HFF-Myc (cell line): ENCODE measurements at regions not wholly inside any gene's neighbourhood (a gene's known extent, or its start where the extent isn't known, plus 50 kb on each side); places are given as distances from the start of the nearest gene placed in this dataset.

ENCODE experiments used
- DNase-seq: peaks from one replicate; pipeline ENCODE4 v3.0.0-alpha.2; 2011; ENCODE audit warnings: low read depth; ENCODE audit errors: extremely low read depth
- H3K4me3 ChIP-seq: replicated peaks from 2 replicates; pipeline ENCODE4 v1.5.1; 2011; ENCODE audit warnings: low read depth, mild to moderate bottlenecking, control low read depth, low read length
- TF ChIP-seq, protein P1 (sequence below): IDR thresholded peaks from 2 replicates; pipeline ENCODE4 v1.5.1; 2012; ENCODE audit warnings: mild to moderate bottlenecking, low read depth, low read length, control low read depth; ENCODE audit errors: missing control alignments

GRCh38 chr4:23015821-23016220 lies 323.1 kb downstream of the GBA3 start:
- no peak for DNase-seq
- TF ChIP-seq, protein P1, sequence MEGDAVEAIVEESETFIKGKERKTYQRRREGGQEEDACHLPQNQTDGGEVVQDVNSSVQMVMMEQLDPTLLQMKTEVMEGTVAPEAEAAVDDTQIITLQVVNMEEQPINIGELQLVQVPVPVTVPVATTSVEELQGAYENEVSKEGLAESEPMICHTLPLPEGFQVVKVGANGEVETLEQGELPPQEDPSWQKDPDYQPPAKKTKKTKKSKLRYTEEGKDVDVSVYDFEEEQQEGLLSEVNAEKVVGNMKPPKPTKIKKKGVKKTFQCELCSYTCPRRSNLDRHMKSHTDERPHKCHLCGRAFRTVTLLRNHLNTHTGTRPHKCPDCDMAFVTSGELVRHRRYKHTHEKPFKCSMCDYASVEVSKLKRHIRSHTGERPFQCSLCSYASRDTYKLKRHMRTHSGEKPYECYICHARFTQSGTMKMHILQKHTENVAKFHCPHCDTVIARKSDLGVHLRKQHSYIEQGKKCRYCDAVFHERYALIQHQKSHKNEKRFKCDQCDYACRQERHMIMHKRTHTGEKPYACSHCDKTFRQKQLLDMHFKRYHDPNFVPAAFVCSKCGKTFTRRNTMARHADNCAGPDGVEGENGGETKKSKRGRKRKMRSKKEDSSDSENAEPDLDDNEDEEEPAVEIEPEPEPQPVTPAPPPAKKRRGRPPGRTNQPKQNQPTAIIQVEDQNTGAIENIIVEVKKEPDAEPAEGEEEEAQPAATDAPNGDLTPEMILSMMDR = no peak

DNA sequence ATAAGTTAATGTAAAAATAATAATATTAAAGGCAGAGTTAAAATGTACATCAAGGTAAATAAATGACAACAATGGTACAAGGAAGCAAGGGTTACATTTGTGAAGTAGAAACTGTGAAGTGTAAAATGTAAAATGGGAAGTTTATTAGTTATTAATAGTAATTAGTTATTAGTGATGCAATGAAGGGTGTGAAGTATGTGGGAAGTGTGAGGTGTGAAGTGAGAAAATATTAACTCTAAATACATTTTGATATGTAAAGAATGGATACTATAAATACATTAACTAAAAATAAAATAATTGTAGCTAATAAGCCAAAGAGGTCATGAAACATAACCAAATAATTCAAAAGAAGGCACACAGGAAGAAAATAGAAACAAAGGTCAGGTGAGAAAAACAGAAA lies 316.4 kb downstream of the GBA3 start:
- H3K4me3 ChIP-seq = no peak overlapping the region
- TF ChIP-seq, protein P1 = no peak
- DNase-seq = no peak

More at GRCh38 chr4:23015821-23016220, 323.1 kb downstream of the GBA3 start:
- H3K4me3 ChIP-seq = no peak overlapping the region

GRCh38 chr4:23006756-23007155 lies 314.0 kb downstream of the GBA3 start:
- TF ChIP-seq, protein P1 = no peak
- DNase-seq = no peak
- no peak overlapping the region for H3K4me3 ChIP-seq

DNA sequence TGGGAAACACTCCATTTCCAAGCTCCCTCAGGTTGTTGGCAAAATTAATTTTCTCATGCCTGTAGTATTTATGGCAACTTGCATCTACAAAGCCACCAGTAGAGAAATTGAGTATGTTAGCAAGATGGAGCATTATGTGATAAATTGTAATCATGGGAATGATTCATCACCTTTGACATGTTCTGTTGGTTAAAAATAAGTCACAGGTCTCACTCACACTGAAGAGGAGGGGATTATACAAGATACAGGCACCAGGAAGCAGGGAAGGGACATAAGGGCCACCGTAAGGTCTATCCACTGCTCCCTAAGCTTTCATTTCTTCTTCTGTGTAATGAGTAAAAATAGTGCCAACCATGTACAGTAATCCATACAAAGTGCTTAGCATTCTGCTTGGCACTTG lies 313.0 kb downstream of the GBA3 start:
- H3K4me3 ChIP-seq = no peak overlapping the region
- no peak for DNase-seq
- TF ChIP-seq, protein P1 = no peak

GRCh38 chr4:23001478-23001877 lies 308.7 kb downstream of the GBA3 start:
- H3K4me3 ChIP-seq = no peak overlapping the region
- TF ChIP-seq, protein P1 = no peak
- no peak for DNase-seq

- no peak for DNase-seq
- TF ChIP-seq, protein P1 = no peak
- H3K4me3 ChIP-seq = no peak overlapping the region
Measured at GRCh38 chr4:22999419-22999818, 306.7 kb downstream of the GBA3 start.
